GM06990 (cell line): ENCODE measurements at regions not wholly inside any gene's neighbourhood (a gene's known extent, or its start where the extent isn't known, plus 50 kb on each side); places are given as distances from the start of the nearest gene placed in this dataset.

Source experiments
- DNase-seq: peaks from one replicate; pipeline ENCODE4 v3.0.0-alpha.2; 2011; ENCODE audit not compliant: insufficient read length; ENCODE audit errors: extremely low read depth
- H3K27me3 ChIP-seq: replicated peaks from 2 replicates; pipeline ENCODE4 v1.6.0; 2011; ENCODE audit warnings: low read length; ENCODE audit not compliant: control insufficient read depth, insufficient read depth
- H3K36me3 ChIP-seq: 2 replicates; pipeline ENCODE4 v1.5.1; 2011; ENCODE audit warnings: low read length; ENCODE audit not compliant: control insufficient read depth, insufficient read depth
- H3K4me3 ChIP-seq: replicated peaks from 2 replicates; pipeline ENCODE4 v1.5.1; 2011; ENCODE audit warnings: low read depth, mild to moderate bottlenecking, control low read depth, low read length
- TF ChIP-seq, protein P1 (sequence below): IDR thresholded peaks from 2 replicates; pipeline ENCODE4 v1.5.1; 2011; ENCODE audit warnings: low read length, control low read depth, mild to moderate bottlenecking, inconsistent platforms; ENCODE audit not compliant: insufficient read depth, poor library complexity, severe bottlenecking

DNA sequence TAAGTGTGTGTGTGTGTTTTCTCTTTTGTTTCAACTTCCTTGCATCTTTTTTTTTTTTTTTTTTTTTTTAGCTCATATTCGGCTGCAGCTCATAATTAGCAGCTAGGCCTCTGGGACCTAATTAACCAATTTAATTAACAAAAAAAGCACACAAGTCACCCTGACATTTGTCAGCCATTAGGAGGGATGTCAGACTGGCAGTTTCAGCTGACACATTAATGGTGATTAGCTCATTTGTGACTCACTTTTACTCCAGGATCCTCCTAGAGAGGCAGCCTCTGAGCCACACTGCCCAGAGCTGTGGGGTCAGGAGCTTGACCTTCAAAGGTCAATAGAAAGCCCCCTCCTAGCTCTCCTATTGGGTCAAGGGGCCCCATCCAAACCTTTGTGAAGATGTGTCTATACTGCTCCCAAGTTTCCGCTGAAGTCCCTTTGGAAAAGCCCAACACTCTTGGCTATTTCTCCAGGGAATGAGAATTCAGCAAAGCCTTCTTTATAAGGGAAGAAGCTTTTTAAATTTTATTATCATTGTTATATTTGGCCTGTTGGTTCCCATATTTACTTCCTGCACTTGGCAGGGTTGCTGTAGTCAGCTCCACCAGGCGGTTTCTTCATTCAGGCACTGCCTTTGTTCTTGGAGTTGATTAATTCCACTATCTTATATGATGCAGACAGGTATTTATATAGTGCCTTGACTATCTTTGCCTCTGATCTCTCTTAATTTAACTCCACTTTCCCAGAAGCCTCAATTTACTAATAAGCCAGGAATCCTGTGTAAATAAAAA, 109.5 kb upstream of the HABP2 start:
- Histone ChIP-seq H3K27me3 (no peaks in the 10 kb centered on the region; the same call in 1 of the 2 replicates), H3K36me3 (no peaks in the 10 kb centered on the region), H3K4me3 (no peak overlapping the region)
- TF ChIP-seq, protein P1, sequence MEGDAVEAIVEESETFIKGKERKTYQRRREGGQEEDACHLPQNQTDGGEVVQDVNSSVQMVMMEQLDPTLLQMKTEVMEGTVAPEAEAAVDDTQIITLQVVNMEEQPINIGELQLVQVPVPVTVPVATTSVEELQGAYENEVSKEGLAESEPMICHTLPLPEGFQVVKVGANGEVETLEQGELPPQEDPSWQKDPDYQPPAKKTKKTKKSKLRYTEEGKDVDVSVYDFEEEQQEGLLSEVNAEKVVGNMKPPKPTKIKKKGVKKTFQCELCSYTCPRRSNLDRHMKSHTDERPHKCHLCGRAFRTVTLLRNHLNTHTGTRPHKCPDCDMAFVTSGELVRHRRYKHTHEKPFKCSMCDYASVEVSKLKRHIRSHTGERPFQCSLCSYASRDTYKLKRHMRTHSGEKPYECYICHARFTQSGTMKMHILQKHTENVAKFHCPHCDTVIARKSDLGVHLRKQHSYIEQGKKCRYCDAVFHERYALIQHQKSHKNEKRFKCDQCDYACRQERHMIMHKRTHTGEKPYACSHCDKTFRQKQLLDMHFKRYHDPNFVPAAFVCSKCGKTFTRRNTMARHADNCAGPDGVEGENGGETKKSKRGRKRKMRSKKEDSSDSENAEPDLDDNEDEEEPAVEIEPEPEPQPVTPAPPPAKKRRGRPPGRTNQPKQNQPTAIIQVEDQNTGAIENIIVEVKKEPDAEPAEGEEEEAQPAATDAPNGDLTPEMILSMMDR: no peak
- DNase-seq: no peak

DNA sequence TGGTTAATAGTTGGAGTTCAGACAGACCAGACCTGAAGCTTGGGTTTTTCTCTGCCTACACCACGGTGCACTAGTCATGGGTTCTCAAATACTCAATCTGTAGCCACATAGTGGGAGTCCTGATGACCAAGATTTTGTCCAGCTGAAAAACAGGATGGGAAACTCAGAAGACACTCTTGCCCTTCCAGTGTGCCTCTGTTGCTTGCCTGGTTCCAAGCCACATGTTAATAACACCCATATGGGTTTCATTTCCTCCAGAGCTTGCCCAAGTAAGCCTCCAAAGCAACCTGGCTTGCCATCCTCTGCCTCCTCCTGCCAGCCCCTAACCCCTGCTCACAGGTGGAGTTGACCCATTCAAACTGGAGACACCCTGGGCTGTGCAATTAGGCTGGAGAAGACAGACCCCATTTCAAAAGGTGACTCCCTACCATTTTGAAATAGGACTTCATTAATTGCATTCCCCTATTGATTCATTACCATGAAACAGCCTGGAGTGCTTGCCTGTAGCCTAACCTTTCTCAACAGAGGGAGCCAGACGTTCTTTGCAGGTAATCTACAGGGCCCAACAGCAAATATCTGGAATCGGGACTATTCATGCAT, 108.0 kb upstream of the HABP2 start:
- TF ChIP-seq, protein P1: no peak
- DNase-seq: no peak
- Histone ChIP-seq H3K36me3 (no peaks in the 10 kb centered on the region), H3K27me3 (no peaks in the 10 kb centered on the region; the same call in 1 of the 2 replicates), H3K4me3 (no peak overlapping the region)

DNA sequence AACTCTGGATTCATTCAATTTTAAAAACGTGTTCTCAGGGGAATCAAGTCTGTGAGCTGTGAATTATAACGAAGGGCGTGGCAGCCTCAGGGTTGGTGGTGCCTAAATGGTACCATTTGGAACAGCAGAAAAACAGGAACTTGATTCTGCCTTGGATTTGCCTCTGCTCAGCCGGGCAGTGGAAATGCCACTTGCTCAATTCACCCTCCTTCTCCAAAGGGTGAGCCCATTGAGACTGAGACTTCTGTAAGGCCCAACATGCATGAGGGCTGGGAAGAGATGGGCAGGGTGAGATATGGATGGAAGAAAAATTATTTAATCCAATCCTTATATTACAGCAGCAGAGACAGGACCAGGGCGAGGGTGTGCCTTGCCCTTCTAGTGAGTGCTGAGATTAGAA, 107.1 kb upstream of the HABP2 start:
- no peak overlapping the region for H3K4me3 ChIP-seq
- H3K27me3 ChIP-seq: no peaks in the 10 kb centered on the region; the same call in 1 of the 2 replicates
- no peaks in the 10 kb centered on the region for H3K36me3 ChIP-seq
- TF ChIP-seq, protein P1: no peak
- no peak for DNase-seq

DNA sequence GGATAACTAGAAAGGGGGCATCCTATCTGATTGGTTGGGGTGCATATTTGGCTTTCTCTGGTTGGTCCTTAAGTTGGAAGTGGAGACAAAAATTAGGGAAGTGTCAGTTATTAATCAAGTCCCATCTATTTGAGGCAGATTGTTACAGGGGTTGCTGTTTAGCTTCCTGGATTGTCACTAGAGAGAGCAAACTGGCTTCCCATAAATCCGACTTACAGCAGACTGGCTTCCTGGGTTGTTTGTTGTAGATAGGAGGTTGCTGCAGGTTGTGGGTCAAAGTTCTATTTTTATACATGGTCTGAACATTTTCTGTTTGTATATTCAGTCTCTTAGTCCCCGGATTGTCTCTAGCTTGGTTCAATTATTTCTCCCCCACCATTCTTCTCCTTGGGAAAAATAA, 106.1 kb upstream of the HABP2 start:
- TF ChIP-seq, protein P1: no peak
- no peak for DNase-seq
- Histone ChIP-seq H3K27me3 (no peaks in the 10 kb centered on the region; the same call in 1 of the 2 replicates), H3K36me3 (no peaks in the 10 kb centered on the region), H3K4me3 (no peak overlapping the region)

DNA sequence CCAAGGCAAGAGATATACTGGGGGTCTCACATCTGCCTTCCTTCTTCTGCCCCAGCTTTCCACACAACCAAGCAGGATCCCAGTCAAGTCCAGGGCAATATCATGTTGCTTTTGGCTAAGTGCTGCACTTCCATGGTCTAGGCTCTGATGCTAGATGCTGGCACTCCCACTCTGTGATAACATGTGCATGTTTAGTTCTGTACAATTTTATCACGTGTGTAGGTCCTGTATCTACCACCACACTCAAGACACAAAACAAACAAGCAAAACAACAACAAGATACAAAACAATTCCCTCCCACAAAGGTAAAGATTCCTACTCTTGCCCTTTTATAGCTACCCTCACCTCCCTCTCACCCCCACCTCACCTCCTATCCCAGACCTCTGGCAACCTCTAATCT, 105.6 kb upstream of the HABP2 start:
- no peaks in the 10 kb centered on the region for H3K36me3 ChIP-seq
- no peak overlapping the region for H3K4me3 ChIP-seq
- no peaks in the 10 kb centered on the region; the same call in 1 of the 2 replicates for H3K27me3 ChIP-seq
- DNase-seq: no peak
- TF ChIP-seq, protein P1: no peak
